ENCODE measurements at regions not wholly inside any gene's neighbourhood (a gene's known extent, or its start where the extent isn't known, plus 50 kb on each side); places are given as distances from the start of the nearest gene placed in this dataset.

GRCh38 chr2:41830600-41830999, 217.2 kb upstream of the PKDCC start:
- ChIA-PET CTCF (ENCODE audit: unreplicated experiment) (no interaction called here), POLR2A (interaction anchor here (0.7 kb wide), 1 partner anchor 215 kb away, joined by 6 read pairs; no protein-coding TSS in a partner anchor)
- Histone ChIP-seq H2AFZ (ENCODE audit: low read length) (no peak overlapping the region), H3K4me2 (ENCODE audit: low read length) (no peak overlapping the region), H3K79me2 (ENCODE audit: insufficient read depth, low read depth, low read length) (no peaks in the 10 kb centered on the region), H3K27ac (ENCODE audit: low read depth, low read length, poor library complexity, severe bottlenecking) (no peak overlapping the region), H3K9me3 (ENCODE audit: low read length) (no peaks in the 10 kb centered on the region), H3K4me3 (ENCODE audit: low read depth, low read length, poor library complexity, severe bottlenecking) (no peak overlapping the region), H3K9me2 (ENCODE audit: insufficient read depth, low read length) (no peaks in the 10 kb centered on the region), H3K36me3 (ENCODE audit: insufficient read depth, low read length) (no peaks in the 10 kb centered on the region), H4K20me1 (ENCODE audit: insufficient read depth, low read length) (no peaks in the 10 kb centered on the region), H3K4me1 (ENCODE audit: insufficient read depth, low read length, poor library complexity, severe bottlenecking) (no peaks in the 10 kb centered on the region)
- BruUV-seq (replicated peaks), result no TSS peak
- TF ChIP-seq EZH2phosphoT487 (IDR thresholded peaks at IDR 0.05; ENCODE audit: borderline replicate concordance, low read depth, low read length) (no peak), CTCF (conservative IDR thresholded peaks at IDR 0.05; ENCODE audit: low read length) (no peak)
- no peak for DNase-seq (ENCODE audit: low spot score)
- intact Hi-C loops (cut with micrococcal nuclease; ENCODE audit: unreplicated experiment), result no loop called here

- CTCF ChIA-PET (ENCODE audit: unreplicated experiment), result no interaction called here
Measured at GRCh38 chr2:41832218-41832617, 215.6 kb upstream of the PKDCC start.

GRCh38 chr2:41835401-41835800, 212.4 kb upstream of the PKDCC start:
- Histone ChIP-seq H3K4me3 (ENCODE audit: low read depth, low read length, poor library complexity, severe bottlenecking) (no peak overlapping the region), H3K79me2 (ENCODE audit: insufficient read depth, low read depth, low read length) (no peaks in the 10 kb centered on the region), H3K9me3 (ENCODE audit: low read length) (no peaks in the 10 kb centered on the region), H3K36me3 (ENCODE audit: insufficient read depth, low read length) (no peaks in the 10 kb centered on the region), H3K4me1 (ENCODE audit: insufficient read depth, low read length, poor library complexity, severe bottlenecking) (no peaks in the 10 kb centered on the region), H3K4me2 (ENCODE audit: low read length) (no peak overlapping the region), H3K27ac (ENCODE audit: low read depth, low read length, poor library complexity, severe bottlenecking) (no peak overlapping the region), H4K20me1 (ENCODE audit: insufficient read depth, low read length) (no peaks in the 10 kb centered on the region), H2AFZ (ENCODE audit: low read length) (no peak overlapping the region), H3K9me2 (ENCODE audit: insufficient read depth, low read length) (no peaks in the 10 kb centered on the region)
- intact Hi-C loops (cut with micrococcal nuclease; ENCODE audit: unreplicated experiment), result no loop called here
- DNase-seq (ENCODE audit: low spot score), result no peak
- TF ChIP-seq EZH2phosphoT487 (IDR thresholded peaks at IDR 0.05; ENCODE audit: borderline replicate concordance, low read depth, low read length) (no peak), CTCF (conservative IDR thresholded peaks at IDR 0.05; ENCODE audit: low read length) (no peak)
- ChIA-PET POLR2A (no interaction called here), CTCF (ENCODE audit: unreplicated experiment) (no interaction called here)
- BruUV-seq (replicated peaks), result no TSS peak

More at GRCh38 chr2:41832218-41832617, 215.6 kb upstream of the PKDCC start:
- H3K27ac ChIP-seq (ENCODE audit: low read depth, low read length, poor library complexity, severe bottlenecking), result no peak overlapping the region
- no peaks in the 10 kb centered on the region for H3K4me1 ChIP-seq (ENCODE audit: insufficient read depth, low read length, poor library complexity, severe bottlenecking)
- H4K20me1 ChIP-seq (ENCODE audit: insufficient read depth, low read length), result no peaks in the 10 kb centered on the region
- DNase-seq (ENCODE audit: low spot score), result no peak
- no peaks in the 10 kb centered on the region for H3K36me3 ChIP-seq (ENCODE audit: insufficient read depth, low read length)
- no peaks in the 10 kb centered on the region for H3K79me2 ChIP-seq (ENCODE audit: insufficient read depth, low read depth, low read length)
- H3K9me3 ChIP-seq (ENCODE audit: low read length), result no peaks in the 10 kb centered on the region
- no peak overlapping the region for H3K4me2 ChIP-seq (ENCODE audit: low read length)
- TF ChIP-seq CTCF (conservative IDR thresholded peaks at IDR 0.05; ENCODE audit: low read length), result no peak
- no peak for TF ChIP-seq EZH2phosphoT487 (IDR thresholded peaks at IDR 0.05; ENCODE audit: borderline replicate concordance, low read depth, low read length)
- no peaks in the 10 kb centered on the region for H3K9me2 ChIP-seq (ENCODE audit: insufficient read depth, low read length)
- POLR2A ChIA-PET, result no interaction called here
- H2AFZ ChIP-seq (ENCODE audit: low read length), result no peak overlapping the region
- BruUV-seq (replicated peaks), result no TSS peak
- H3K4me3 ChIP-seq (ENCODE audit: low read depth, low read length, poor library complexity, severe bottlenecking), result no peak overlapping the region
- intact Hi-C loops (cut with micrococcal nuclease; ENCODE audit: unreplicated experiment), result no loop called here
